ENCODE measurements at regions not wholly inside any gene's neighbourhood (a gene's known extent, or its start where the extent isn't known, plus 50 kb on each side); places are given as distances from the start of the nearest gene placed in this dataset.

DNA sequence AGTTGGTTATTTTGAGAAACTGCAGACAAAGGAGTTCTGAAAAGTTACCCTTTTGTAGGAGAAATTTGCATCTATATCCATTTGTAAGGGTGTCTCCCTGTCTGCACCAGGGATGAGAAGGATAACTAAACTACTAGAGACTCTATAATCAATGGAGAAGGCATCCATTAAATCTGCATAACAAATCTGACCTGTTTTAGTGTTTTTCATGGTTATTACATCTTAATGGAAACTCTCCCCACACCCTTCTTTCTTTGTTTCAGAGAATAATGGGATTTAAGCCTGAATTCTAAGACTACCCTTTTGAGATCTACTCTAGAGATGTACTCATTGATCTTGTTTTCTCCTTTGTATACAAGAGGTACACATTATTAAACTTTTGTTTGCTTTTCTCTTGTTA is 82.0 kb upstream of the DAZL start (continued):
- no peak for TF ChIP-seq EZH2 (IDR thresholded peaks at IDR 0.05; ENCODE audit: borderline replicate concordance, control insufficient read depth, low read depth, low read length)
- TF ChIP-seq, protein P1, sequence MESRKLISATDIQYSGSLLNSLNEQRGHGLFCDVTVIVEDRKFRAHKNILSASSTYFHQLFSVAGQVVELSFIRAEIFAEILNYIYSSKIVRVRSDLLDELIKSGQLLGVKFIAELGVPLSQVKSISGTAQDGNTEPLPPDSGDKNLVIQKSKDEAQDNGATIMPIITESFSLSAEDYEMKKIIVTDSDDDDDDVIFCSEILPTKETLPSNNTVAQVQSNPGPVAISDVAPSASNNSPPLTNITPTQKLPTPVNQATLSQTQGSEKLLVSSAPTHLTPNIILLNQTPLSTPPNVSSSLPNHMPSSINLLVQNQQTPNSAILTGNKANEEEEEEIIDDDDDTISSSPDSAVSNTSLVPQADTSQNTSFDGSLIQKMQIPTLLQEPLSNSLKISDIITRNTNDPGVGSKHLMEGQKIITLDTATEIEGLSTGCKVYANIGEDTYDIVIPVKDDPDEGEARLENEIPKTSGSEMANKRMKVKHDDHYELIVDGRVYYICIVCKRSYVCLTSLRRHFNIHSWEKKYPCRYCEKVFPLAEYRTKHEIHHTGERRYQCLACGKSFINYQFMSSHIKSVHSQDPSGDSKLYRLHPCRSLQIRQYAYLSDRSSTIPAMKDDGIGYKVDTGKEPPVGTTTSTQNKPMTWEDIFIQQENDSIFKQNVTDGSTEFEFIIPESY (IDR thresholded peaks at IDR 0.05) = no peak
- no peak for TF ChIP-seq RAD21 (IDR thresholded peaks at IDR 0.05; ENCODE audit: insufficient read depth, low read depth, low read length)
- no peak for TF ChIP-seq SUZ12 (IDR thresholded peaks at IDR 0.05; ENCODE audit: unreplicated experiment)
- no peak for TF ChIP-seq DPF2 (IDR thresholded peaks at IDR 0.05)
- TF ChIP-seq CBX3 (IDR thresholded peaks at IDR 0.05; ENCODE audit: borderline replicate concordance, low read depth) = no peak

DNA sequence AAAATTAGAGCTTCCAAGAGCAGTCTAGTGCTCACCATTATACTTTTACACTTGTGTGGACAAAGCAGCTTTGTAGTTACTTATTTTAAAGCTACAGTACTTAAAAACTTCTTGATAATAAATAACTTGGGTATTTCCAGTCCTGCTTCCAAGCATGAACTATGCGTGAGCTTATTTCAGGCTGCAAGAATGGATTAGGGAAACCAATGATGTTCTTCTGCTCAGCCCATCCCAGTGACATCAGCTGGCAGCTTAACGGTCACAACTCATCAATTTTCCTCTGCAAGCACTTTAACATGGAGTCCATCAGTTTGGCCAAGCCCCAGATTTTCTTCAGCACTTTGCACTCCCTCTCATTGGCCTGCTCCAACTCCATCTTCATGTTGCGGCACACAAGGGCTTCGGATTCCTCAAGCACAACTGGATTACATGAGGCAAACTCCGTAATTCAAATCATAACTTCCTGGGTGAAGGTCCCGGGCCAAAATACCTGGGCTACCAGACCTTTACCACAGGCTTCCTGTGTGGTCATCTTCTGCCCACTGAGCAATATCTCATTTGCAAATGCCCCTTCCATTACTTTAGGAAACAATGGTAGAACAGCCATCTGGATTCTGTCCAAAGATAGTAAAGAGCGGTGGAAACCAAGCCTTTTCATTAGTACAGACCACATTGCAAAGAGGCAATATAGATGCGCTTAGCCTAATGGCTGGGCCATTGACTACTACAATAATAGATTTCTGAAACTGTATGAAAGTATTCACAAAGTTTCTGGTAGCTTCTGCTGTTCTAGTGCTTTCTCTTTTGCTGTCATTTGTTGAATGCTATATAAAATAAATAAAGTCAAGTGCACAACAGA is 87.5 kb upstream of the DAZL start:
- ATAC-seq (no peak), DNase-seq (ENCODE audit: low read depth, low spot score) (no peak), FAIRE-seq (no peak)
- CTCF ChIA-PET = interaction anchor here (0.7 kb wide), 1 partner anchor 467 kb away, joined by 3 read pairs; no protein-coding TSS in a partner anchor
- Histone ChIP-seq H3K36me3 (ENCODE audit: control insufficient read depth in 2 of 2, insufficient read depth in 2 of 2, low read length in 1 of 2) (no peaks in the 10 kb centered on the region), H3K27ac (ENCODE audit: control insufficient read depth, insufficient read depth) (no peak overlapping the region), H4K20me1 (ENCODE audit: control insufficient read depth, insufficient read depth) (no peaks in the 10 kb centered on the region), H3K27me3 (replicated peaks in 1 of 2; ENCODE audit: control insufficient read depth in 2 of 2, insufficient read depth in 2 of 2, low read length in 1 of 2) (no peaks in the 10 kb centered on the region), H3K9me3 (replicated peaks; ENCODE audit: control insufficient read depth, insufficient read depth, low read length) (no peaks in the 10 kb centered on the region), H3K79me2 (ENCODE audit: control insufficient read depth, insufficient read depth, low read length) (no peaks in the 10 kb centered on the region), H3K9ac (ENCODE audit: control insufficient read depth, insufficient read depth, low read length) (no peak overlapping the region), H2AFZ (ENCODE audit: control insufficient read depth, low read depth, low read length) (no peak overlapping the region), H3K4me1 (ENCODE audit: control insufficient read depth, insufficient read depth, low read length) (peaks cover 12% of the 10 kb centered on the region; the same call in 1 of the 2 replicates), H3K4me3 (no peak overlapping the region), H3K4me2 (ENCODE audit: control insufficient read depth, insufficient read depth) (no peak overlapping the region)
- intact Hi-C loops (cut with micrococcal nuclease; ENCODE audit: unreplicated experiment) (no loop called here), in situ Hi-C loops (cut with MboI) (no loop called here)
- BruUV-seq (replicated peaks) = no TSS peak
- POLR2A ChIA-PET = no interaction called here
- WGBS (ENCODE audit: insufficient coverage, insufficient replicate concordance, low lambda C conversion rate, missing lambda C conversion rate) = 35% methylated on average over 8 of the region's 8 CpGs
- TF ChIP-seq ZNF274 (IDR thresholded peaks at IDR 0.05; ENCODE audit: insufficient read depth, insufficient read length) = no peak
- TF ChIP-seq SREBF1 (IDR thresholded peaks at IDR 0.05; ENCODE audit: low read length) = no peak
- peak; percentile 47 for TF ChIP-seq RUNX3 (IDR thresholded peaks at IDR 0.05; ENCODE audit: low read length)
- TF ChIP-seq TCF12 (IDR thresholded peaks at IDR 0.05; ENCODE audit: low read depth, low read length) = no peak
- TF ChIP-seq, protein P2, sequence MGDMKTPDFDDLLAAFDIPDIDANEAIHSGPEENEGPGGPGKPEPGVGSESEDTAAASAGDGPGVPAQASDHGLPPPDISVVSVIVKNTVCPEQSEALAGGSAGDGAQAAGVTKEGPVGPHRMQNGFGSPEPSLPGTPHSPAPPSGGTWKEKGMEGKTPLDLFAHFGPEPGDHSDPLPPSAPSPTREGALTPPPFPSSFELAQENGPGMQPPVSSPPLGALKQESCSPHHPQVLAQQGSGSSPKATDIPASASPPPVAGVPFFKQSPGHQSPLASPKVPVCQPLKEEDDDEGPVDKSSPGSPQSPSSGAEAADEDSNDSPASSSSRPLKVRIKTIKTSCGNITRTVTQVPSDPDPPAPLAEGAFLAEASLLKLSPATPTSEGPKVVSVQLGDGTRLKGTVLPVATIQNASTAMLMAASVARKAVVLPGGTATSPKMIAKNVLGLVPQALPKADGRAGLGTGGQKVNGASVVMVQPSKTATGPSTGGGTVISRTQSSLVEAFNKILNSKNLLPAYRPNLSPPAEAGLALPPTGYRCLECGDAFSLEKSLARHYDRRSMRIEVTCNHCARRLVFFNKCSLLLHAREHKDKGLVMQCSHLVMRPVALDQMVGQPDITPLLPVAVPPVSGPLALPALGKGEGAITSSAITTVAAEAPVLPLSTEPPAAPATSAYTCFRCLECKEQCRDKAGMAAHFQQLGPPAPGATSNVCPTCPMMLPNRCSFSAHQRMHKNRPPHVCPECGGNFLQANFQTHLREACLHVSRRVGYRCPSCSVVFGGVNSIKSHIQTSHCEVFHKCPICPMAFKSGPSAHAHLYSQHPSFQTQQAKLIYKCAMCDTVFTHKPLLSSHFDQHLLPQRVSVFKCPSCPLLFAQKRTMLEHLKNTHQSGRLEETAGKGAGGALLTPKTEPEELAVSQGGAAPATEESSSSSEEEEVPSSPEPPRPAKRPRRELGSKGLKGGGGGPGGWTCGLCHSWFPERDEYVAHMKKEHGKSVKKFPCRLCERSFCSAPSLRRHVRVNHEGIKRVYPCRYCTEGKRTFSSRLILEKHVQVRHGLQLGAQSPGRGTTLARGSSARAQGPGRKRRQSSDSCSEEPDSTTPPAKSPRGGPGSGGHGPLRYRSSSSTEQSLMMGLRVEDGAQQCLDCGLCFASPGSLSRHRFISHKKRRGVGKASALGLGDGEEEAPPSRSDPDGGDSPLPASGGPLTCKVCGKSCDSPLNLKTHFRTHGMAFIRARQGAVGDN (IDR thresholded peaks at IDR 0.05) = no peak
- SMC1A ChIA-PET (ENCODE audit: uncharacterized antibody, unreplicated experiment) = interaction anchor here (1.2 kb wide), 1 partner anchor 49 kb away, joined by 4 read pairs; no protein-coding TSS in a partner anchor
- RAD21 ChIA-PET (ENCODE audit: unreplicated experiment) = no interaction called here
